GM06990 (cell line): ENCODE measurements at regions not wholly inside any gene's neighbourhood (a gene's known extent, or its start where the extent isn't known, plus 50 kb on each side); places are given as distances from the start of the nearest gene placed in this dataset.
"Not testable (repeated sequence)": the region's sequence is repeated elsewhere in the genome, so short reads cannot be mapped to it uniquely, and the experiment has no call there.

Experiments used
- DNase-seq: peaks from one replicate; pipeline ENCODE4 v3.0.0-alpha.2; 2011; ENCODE audit not compliant: insufficient read length; ENCODE audit errors: extremely low read depth
- H3K27me3 ChIP-seq: replicated peaks from 2 replicates; pipeline ENCODE4 v1.6.0; 2011; ENCODE audit warnings: low read length; ENCODE audit not compliant: control insufficient read depth, insufficient read depth
- H3K36me3 ChIP-seq: 2 replicates; pipeline ENCODE4 v1.5.1; 2011; ENCODE audit warnings: low read length; ENCODE audit not compliant: control insufficient read depth, insufficient read depth
- H3K4me3 ChIP-seq: replicated peaks from 2 replicates; pipeline ENCODE4 v1.5.1; 2011; ENCODE audit warnings: low read depth, mild to moderate bottlenecking, control low read depth, low read length
- CTCF ChIP-seq: IDR thresholded peaks from 2 replicates; pipeline ENCODE4 v1.5.1; 2011; ENCODE audit warnings: low read length, control low read depth, mild to moderate bottlenecking, inconsistent platforms; ENCODE audit not compliant: insufficient read depth, poor library complexity, severe bottlenecking

GRCh38 chr14:35213143-35213788, 78.9 kb upstream of the PSMA6 start:
- DNase-seq = no peak
- TF ChIP-seq CTCF = no peak
- no peak overlapping the region for H3K4me3 ChIP-seq
- H3K36me3 ChIP-seq = no peaks in the 10 kb centered on the region
- H3K27me3 ChIP-seq = no peaks in the 10 kb centered on the region

GRCh38 chr14:35213869-35214387, 78.3 kb upstream of the PSMA6 start:
- TF ChIP-seq CTCF = no peak
- DNase-seq = no peak
- no peaks in the 10 kb centered on the region for H3K27me3 ChIP-seq
- H3K36me3 ChIP-seq = no peaks in the 10 kb centered on the region; the same call in 1 of the 2 replicates
- no peak overlapping the region for H3K4me3 ChIP-seq

- not testable (repeated sequence) for H3K4me3 ChIP-seq, H3K27me3 ChIP-seq, DNase-seq, H3K36me3 ChIP-seq
These were observed 77.8 kb upstream of the PSMA6 start for GRCh38 chr14:35214402-35214801.

- H3K36me3 ChIP-seq = no peaks in the 10 kb centered on the region; the same call in 1 of the 2 replicates
- no peak for DNase-seq
- H3K4me3 ChIP-seq = no peak overlapping the region
- TF ChIP-seq CTCF = peak; percentile 31
- H3K27me3 ChIP-seq = no peaks in the 10 kb centered on the region
These were observed 76.9 kb upstream of the PSMA6 start for GRCh38 chr14:35215110-35215813.

DNA sequence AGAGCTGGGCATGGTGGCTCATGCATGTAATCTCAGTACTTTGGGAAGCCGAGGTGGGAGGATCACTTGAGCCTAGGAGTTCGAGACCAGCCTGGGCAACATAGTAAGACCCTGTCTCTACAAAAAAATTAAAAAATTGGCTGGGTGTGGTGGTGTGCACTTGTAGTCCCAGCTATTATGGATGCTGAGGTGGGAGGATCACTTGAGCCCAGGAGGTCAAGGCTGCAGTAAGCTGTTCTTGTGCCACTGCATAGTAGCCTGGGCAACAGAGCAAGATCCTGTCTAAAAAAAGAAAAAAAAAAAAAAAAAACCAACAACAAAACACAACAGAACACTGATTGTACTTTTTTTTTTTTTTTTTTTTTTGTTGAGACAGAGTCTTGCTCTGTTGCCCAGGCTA, 74.0 kb upstream of the PSMA6 start:
- DNase-seq, H3K27me3 ChIP-seq, H3K4me3 ChIP-seq, H3K36me3 ChIP-seq: not testable (repeated sequence)

DNA sequence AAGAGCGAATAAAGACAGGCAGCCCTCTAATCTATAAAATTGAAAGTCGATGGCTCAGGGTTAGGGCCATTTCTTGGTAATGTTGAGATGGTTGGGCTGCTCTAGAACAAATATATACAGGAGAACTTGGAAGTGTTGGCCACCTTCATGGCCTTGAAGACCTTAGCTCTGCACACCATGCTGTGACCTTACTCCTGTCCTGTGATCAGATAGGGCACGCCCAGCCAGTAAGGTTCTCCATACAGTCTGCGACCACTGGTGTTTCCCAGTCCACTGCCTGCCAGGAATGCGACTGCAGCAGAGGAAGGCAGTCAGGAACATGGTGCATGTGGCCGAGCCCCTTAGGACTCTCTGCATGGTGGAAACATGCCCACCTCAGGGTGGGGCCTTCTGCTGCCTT, 73.2 kb upstream of the PSMA6 start:
- no peaks in the 10 kb centered on the region; the same call in 1 of the 2 replicates for H3K36me3 ChIP-seq
- TF ChIP-seq CTCF = no peak
- no peaks in the 10 kb centered on the region for H3K27me3 ChIP-seq
- no peak overlapping the region for H3K4me3 ChIP-seq
- no peak for DNase-seq
